ENCODE measurements at regions not wholly inside any gene's neighbourhood (a gene's known extent, or its start where the extent isn't known, plus 50 kb on each side); places are given as distances from the start of the nearest gene placed in this dataset.
"Not testable (repeated sequence)": the region's sequence is repeated elsewhere in the genome, so short reads cannot be mapped to it uniquely, and the experiment has no call there.

DNA sequence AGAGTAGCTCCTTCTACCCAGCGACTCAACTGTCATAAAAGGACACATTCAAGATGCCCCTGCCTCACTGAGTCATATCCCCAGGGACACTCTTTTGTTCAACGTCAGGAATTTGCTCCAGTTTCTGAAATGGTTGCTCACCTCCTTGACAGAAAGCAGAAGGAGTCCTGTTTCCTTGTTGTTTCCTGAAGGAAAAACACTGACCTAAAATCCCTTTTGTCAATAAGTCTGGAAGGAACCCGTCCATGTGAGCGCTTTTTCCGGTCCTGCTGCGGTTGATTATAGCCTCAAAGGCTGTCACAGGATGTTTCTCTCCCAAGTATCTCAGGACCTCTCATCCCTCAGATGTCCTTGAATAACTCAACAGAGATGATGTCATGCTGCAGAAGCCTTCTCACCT is 113.6 kb upstream of the PLEKHG1 start:
- Mint-ChIP-seq H3K9me3 (no peaks in the 10 kb centered on the region), H3K27me3 (ENCODE audit: low read depth) (peaks cover 28% of the 10 kb centered on the region), H3K4me3 (no peak overlapping the region), H3K4me1 (ENCODE audit: low read depth) (peaks cover 3% of the 10 kb centered on the region), H3K27ac (no peak overlapping the region), H3K36me3 (ENCODE audit: insufficient read depth in 2 of 2) (no peaks in the 10 kb centered on the region)
- ATAC-seq (replicated peaks in 1 of 2) (no peak), DNase-seq (no peak)

DNA sequence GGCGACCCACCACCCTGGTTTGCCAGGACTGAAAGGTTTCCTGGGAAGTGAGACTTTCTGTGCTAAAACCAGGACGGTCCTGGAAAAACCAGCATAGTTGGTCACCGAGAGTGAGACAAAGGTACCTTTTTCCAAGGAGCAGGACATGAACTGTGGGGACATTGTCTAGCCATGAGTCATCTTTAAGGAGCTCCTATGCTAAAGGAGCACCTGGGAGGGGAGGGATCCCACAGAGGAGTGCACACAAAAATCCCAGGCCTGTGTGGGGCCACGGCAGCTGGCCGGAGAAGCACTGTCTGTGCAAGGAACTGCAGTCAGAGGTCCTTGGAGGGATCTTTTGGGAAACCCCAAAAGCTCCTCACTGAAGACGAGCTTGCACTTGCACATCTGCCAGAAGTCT is 109.1 kb upstream of the PLEKHG1 start:
- Mint-ChIP-seq H3K9me3 (peaks cover 11% of the 10 kb centered on the region in 2 donors), H3K36me3 (ENCODE audit: insufficient read depth in 2 of 2) (peaks cover 10% of the 10 kb centered on the region in 2 donors), H3K4me3 (no peak overlapping the region), H3K27me3 (ENCODE audit: low read depth) (peaks cover 19% of the 10 kb centered on the region), H3K27ac (no peak overlapping the region), H3K4me1 (ENCODE audit: low read depth) (peaks cover 20% of the 10 kb centered on the region)
- DNase-seq (no peak), ATAC-seq (replicated peaks in 1 of 2) (no peak)

DNA sequence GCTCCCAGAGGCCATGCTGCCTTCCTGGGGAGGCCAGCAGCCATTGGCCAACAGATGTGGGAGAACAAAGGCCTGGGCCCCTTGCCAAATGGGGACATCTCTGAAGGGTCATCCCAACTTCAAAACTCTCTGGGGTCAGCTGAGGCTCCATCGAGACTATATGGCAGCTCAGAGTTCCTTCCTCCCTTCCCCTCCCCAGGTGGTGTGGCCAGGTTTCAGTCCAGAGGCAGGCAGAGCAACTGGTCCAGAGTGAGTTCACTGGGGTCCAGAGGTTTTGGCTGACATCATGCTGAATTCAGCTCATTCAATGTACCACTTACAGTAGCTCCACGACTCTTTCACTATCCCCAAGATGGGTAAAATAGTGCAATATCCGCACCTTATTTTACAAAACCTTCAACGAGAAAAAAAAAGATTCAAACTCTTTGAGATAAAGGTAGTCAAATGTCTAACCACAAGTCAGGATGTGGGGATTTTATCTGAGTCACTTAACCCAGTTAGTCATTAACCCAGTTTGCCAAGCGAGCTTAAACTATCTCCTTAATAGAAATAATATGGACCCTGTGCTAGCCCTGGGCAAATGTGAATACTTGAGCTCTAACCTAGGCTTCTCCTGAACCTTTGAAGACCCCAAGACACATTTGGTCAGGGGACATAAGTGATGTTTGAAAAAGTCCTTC is 108.4 kb upstream of the PLEKHG1 start:
- Mint-ChIP-seq H3K4me1 (ENCODE audit: low read depth) (peaks cover 20% of the 10 kb centered on the region), H3K9me3 (peaks cover 11% of the 10 kb centered on the region in 2 donors), H3K4me3 (peak overlapping the region; percentile 37 to 57), H3K27me3 (ENCODE audit: low read depth) (peaks cover 17% of the 10 kb centered on the region), H3K36me3 (ENCODE audit: insufficient read depth in 2 of 2) (peaks cover 10% of the 10 kb centered on the region in 2 donors), H3K27ac (peak overlapping the region; percentile 49)
- DNase-seq (peak; percentile 15 to 36), ATAC-seq (replicated peaks in 1 of 2) (peak; percentile 91)

DNA sequence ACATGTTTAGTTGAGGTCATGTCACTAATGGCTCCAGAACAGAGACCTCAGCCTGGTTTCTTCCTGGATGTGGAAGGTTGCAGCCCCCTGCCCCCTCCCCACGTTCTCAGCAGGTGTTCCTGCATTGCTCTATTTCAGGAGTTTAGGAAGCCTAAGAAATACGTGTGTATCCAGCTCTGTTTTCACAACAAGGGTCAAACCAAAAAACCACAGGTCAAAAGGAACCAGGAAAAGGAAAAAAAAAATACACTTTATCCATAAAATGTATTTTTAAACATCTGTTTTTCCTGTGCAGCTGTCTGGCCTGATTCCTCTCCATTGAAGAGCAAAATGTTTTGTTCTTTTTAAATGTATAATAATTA is 107.9 kb upstream of the PLEKHG1 start:
- H3K9me3 Mint-ChIP-seq: peaks cover 11% of the 10 kb centered on the region in 2 donors
- DNase-seq: no peak
- H3K27me3 Mint-ChIP-seq (ENCODE audit: low read depth): peaks cover 12% of the 10 kb centered on the region
- no peak for ATAC-seq (replicated peaks in 1 of 2)
- peaks cover 20% of the 10 kb centered on the region for H3K4me1 Mint-ChIP-seq (ENCODE audit: low read depth)
- no peak overlapping the region for H3K27ac Mint-ChIP-seq
- peaks cover 10% of the 10 kb centered on the region in 2 donors for H3K36me3 Mint-ChIP-seq (ENCODE audit: insufficient read depth in 2 of 2)
- H3K4me3 Mint-ChIP-seq: peak overlapping the region in 1 of 2 donors; percentile 37

DNA sequence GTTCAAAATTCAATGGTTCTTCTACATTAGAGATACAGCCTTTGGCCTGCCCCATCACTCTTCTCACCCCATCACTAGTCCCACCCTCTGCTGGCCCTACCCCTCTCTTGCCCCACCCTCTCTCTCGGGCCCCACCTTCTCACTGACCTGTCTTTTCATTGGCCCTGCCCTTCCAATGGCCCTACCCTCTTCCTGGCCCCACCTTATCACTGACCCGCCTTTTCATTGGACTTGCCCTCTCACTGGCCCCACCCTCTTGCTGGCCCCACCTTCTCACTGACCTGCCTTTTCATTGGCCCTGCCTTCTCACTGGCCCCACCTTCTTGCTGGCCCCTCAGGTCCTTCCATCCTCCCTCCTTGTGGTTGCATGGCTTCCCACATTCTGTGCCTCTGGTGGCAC is 107.2 kb upstream of the PLEKHG1 start:
- H3K9me3 Mint-ChIP-seq: peaks cover 11% of the 10 kb centered on the region in 2 donors
- peaks cover 20% of the 10 kb centered on the region for H3K4me1 Mint-ChIP-seq (ENCODE audit: low read depth)
- ATAC-seq (replicated peaks in 1 of 2) (no peak), DNase-seq (no peak)
- H3K4me3 Mint-ChIP-seq: peak overlapping the region in 1 of 2 donors; percentile 31
- peaks cover 9% of the 10 kb centered on the region for H3K27me3 Mint-ChIP-seq (ENCODE audit: low read depth)
- H3K27ac Mint-ChIP-seq: no peak overlapping the region
- peaks cover 10% of the 10 kb centered on the region in 2 donors for H3K36me3 Mint-ChIP-seq (ENCODE audit: insufficient read depth in 2 of 2)

DNA sequence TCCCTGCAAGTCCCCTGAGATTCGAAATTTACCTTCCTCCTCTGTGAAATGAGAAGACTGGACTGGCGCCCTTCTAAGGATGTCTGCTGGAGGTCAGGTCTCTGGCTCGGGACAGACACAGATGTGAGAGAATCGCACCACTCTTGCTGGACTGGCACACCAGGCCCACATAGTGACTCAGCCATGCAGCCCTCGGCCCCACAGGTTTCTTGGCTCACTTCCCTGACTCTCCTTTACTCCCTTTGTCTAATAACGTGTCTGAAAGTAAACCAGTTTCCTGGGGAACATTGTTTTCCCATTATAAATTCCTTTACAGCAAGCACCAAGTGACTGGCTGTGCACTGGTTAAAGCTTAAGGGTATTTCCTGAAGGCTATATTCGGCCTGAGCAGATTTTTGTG is 106.7 kb upstream of the PLEKHG1 start:
- Mint-ChIP-seq H3K4me1 (ENCODE audit: low read depth) (peaks cover 20% of the 10 kb centered on the region), H3K27me3 (ENCODE audit: low read depth) (peaks cover 7% of the 10 kb centered on the region), H3K9me3 (peaks cover 11% of the 10 kb centered on the region in 2 donors), H3K36me3 (ENCODE audit: insufficient read depth in 2 of 2) (peaks cover 10% of the 10 kb centered on the region in 2 donors), H3K4me3 (peak overlapping the region in 1 of 2 donors; percentile 31), H3K27ac (no peak overlapping the region)
- ATAC-seq (replicated peaks in 1 of 2): no peak
- no peak for DNase-seq

DNA sequence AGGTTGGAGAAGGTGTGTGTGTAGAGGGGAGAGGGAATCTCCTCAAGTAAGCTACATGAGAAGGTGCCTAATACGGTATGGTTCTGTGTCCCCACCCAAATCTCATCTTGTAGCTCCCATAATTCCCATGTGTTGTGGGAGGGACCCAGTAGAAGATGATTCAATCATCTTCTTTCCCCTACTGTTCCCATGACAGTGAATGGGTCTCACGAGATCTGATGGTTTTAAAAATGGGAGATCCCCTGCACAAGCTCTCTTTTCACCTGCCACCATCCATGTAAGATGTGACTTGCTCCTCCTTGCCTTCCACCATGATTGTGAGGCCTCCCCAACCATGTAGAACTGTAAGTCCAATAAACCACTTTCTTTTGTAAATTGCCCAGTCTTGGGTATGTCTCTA is 106.1 kb upstream of the PLEKHG1 start:
- H3K27me3 Mint-ChIP-seq (ENCODE audit: low read depth); H3K27ac Mint-ChIP-seq: not testable (repeated sequence)
- peaks cover 20% of the 10 kb centered on the region for H3K4me1 Mint-ChIP-seq (ENCODE audit: low read depth)

DNA sequence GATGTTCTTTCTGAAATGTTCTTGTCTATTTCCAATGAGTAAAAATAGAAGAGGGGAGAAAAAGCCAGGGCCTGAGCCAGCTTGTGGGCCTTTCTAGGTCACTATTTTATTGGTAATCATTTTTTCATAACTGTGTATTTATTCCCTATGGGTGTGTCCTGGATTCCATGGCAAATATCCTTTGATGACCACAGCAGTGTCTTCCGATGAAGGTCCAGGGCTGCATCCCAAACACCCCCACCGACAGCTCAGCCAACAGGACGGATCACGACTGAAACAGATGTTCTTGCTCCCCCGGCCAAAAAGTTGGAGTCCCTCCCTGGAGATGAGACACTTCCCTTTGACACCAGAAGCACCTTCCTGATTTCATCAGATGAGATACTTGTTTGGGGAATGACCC is 105.4 kb upstream of the PLEKHG1 start:
- Mint-ChIP-seq H3K4me1 (ENCODE audit: low read depth) (peaks cover 20% of the 10 kb centered on the region), H3K27me3 (ENCODE audit: low read depth) (no peaks in the 10 kb centered on the region)

More for the DNA sequence above, 106.1 kb upstream of the PLEKHG1 start:
- not testable (repeated sequence) for H3K4me3 Mint-ChIP-seq; ATAC-seq (replicated peaks in 1 of 2); DNase-seq; H3K36me3 Mint-ChIP-seq (ENCODE audit: insufficient read depth in 2 of 2)
- H3K9me3 Mint-ChIP-seq: peaks cover 11% of the 10 kb centered on the region in 2 donors

DNA sequence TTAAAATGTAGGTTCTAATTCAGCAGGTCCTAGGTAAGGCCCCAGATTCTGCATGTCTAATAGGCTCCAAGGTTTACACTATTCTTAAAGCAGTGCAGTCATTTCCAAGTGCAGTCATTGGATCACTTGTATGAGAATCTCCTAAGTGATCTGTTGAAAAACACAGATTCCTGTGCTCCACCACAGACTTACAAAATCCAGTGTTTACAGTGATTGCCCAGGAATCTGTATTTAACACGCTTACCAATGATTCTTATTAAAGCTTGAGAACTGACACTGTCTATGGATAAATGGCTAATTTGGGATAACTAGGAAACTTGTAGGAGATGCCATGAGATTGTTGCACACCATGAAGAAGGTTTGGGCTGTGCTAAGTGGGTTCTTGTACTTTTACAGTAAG is 104.6 kb upstream of the PLEKHG1 start:
- peaks cover 20% of the 10 kb centered on the region for H3K4me1 Mint-ChIP-seq (ENCODE audit: low read depth)
- H3K27me3 Mint-ChIP-seq (ENCODE audit: low read depth): no peaks in the 10 kb centered on the region
- ATAC-seq (replicated peaks in 1 of 2) (no peak), DNase-seq (no peak)
- H3K9me3 Mint-ChIP-seq: peaks cover 11% of the 10 kb centered on the region in 2 donors
- peaks cover 10% of the 10 kb centered on the region in 2 donors for H3K36me3 Mint-ChIP-seq (ENCODE audit: insufficient read depth in 2 of 2)
- H3K27ac Mint-ChIP-seq: no peak overlapping the region
- no peak overlapping the region for H3K4me3 Mint-ChIP-seq

More for the DNA sequence above, 105.4 kb upstream of the PLEKHG1 start:
- peaks cover 10% of the 10 kb centered on the region in 2 donors for H3K36me3 Mint-ChIP-seq (ENCODE audit: insufficient read depth in 2 of 2)
- H3K27ac Mint-ChIP-seq: no peak overlapping the region
- DNase-seq (no peak), ATAC-seq (replicated peaks in 1 of 2) (no peak)
- no peak overlapping the region for H3K4me3 Mint-ChIP-seq
- peaks cover 11% of the 10 kb centered on the region in 2 donors for H3K9me3 Mint-ChIP-seq

DNA sequence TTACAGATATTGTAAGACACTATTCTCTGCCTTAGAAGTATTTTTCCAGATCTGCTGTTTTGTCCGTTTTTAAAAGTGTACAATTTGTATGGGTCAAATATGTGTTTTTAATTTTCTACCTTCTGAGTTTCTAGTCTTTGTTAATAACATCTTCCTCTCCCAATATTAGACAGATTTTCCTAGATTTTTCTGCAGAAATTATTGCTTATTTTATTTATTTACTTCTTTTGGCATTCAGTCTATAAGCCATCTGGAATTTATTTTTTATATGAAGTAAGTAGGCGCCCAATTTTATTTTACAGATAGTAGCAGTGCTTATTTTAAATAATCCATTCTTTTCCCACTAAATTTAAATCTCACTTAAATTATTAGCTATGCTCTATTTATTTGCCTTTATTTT is 103.1 kb upstream of the PLEKHG1 start:
- H3K9me3 Mint-ChIP-seq: peaks cover 11 to 13% of the 10 kb centered on the region in 2 donors
- peaks cover 5% of the 10 kb centered on the region for H3K27me3 Mint-ChIP-seq (ENCODE audit: low read depth)
- peaks cover 10 to 13% of the 10 kb centered on the region in 2 donors for H3K36me3 Mint-ChIP-seq (ENCODE audit: insufficient read depth in 2 of 2)
- no peak overlapping the region for H3K27ac Mint-ChIP-seq
- DNase-seq (no peak), ATAC-seq (replicated peaks in 1 of 2) (no peak)
- no peak overlapping the region for H3K4me3 Mint-ChIP-seq
- H3K4me1 Mint-ChIP-seq (ENCODE audit: low read depth): peaks cover 10% of the 10 kb centered on the region

DNA sequence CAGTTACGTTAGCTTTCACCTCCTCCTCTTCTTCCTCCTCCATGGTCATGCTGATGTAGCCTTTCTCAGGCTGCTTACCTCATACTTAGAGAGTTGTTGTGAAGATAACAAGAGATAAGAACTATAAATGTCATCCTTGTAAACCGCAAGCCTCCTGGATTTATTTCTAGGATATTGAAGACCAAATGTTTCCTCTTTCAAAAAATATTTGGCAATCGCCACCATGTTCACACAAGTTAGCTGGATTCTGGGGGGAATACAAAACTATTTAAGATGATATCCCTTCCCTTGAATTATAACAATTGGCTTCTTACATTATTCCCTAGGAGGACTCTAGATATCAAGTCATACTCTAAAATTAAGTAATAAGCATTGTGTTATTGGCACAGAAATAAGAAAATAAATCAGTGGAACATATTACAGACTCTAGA is 99.8 kb upstream of the PLEKHG1 start:
- ATAC-seq (replicated peaks in 1 of 2): no peak

DNA sequence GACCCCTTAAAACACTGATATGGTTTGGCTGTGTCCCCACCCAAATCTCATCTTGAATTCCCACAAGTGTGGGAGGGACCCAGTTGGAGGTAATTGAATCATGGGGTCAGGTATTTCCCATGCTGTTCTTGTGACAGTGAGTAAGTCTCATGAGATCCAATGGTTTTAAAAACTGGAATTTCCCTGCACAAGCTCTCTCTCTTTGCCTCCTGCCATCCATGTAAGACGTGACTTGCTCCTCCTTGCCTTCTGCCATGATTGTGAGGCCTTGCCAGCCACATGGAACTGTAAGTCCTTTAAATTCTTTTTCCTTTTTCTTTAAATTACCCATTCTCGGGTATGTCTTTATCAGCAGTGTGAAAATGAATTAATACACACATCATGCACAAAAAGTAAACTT is 99.1 kb upstream of the PLEKHG1 start:
- H3K27me3 Mint-ChIP-seq (ENCODE audit: low read depth): peaks cover 16% of the 10 kb centered on the region
- not testable (repeated sequence) for H3K9me3 Mint-ChIP-seq; DNase-seq; H3K4me1 Mint-ChIP-seq (ENCODE audit: low read depth); H3K4me3 Mint-ChIP-seq; H3K36me3 Mint-ChIP-seq (ENCODE audit: insufficient read depth in 2 of 2); ATAC-seq (replicated peaks in 1 of 2); H3K27ac Mint-ChIP-seq

More for the DNA sequence above, 99.8 kb upstream of the PLEKHG1 start:
- Mint-ChIP-seq H3K27ac (no peak overlapping the region), H3K4me1 (ENCODE audit: low read depth) (no peaks in the 10 kb centered on the region), H3K9me3 (peaks cover 0 to 2% of the 10 kb centered on the region in 2 donors), H3K36me3 (ENCODE audit: insufficient read depth in 2 of 2) (peaks cover 0 to 3% of the 10 kb centered on the region in 2 donors), H3K27me3 (ENCODE audit: low read depth) (peaks cover 16% of the 10 kb centered on the region), H3K4me3 (no peak overlapping the region)
- DNase-seq: no peak

DNA sequence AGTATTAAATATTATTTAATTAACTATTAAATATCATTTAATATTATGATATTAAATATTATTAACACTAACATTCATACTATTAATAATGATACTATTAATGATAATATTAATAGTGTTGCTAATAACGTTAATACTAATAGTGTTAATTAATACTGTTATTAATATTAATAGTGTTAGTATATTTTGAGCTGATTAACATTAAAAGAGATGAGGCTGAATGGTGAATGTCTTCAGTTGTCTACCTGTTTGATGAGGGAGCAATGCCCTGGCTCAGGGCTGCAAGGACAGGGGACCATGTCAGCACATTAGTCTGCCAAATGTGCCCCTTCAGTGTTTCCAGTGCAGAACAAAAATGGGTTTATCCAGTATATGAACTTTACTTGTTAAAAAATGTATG is 96.6 kb upstream of the PLEKHG1 start:
- peaks cover 0 to 2% of the 10 kb centered on the region in 2 donors for H3K9me3 Mint-ChIP-seq
- ATAC-seq (replicated peaks in 1 of 2) (peak; percentile 23 to 46), DNase-seq (no peak)
- H3K36me3 Mint-ChIP-seq (ENCODE audit: insufficient read depth in 2 of 2): peaks cover 0 to 3% of the 10 kb centered on the region in 2 donors
- peaks cover 16% of the 10 kb centered on the region for H3K27me3 Mint-ChIP-seq (ENCODE audit: low read depth)
- no peak overlapping the region for H3K4me3 Mint-ChIP-seq
- no peak overlapping the region for H3K27ac Mint-ChIP-seq
- H3K4me1 Mint-ChIP-seq (ENCODE audit: low read depth): no peaks in the 10 kb centered on the region
